Left lung (tissue), 4 donors: ENCODE measurements at regions not wholly inside any gene's neighbourhood (a gene's known extent, or its start where the extent isn't known, plus 50 kb on each side); places are given as distances from the start of the nearest gene placed in this dataset.

Experiments
- ATAC-seq: fragments of 200-7000 bp; cut with Tn5 transposase; one replicate; pipeline ENCODE4 v1.9.1; 2020; ENCODE audit warnings: moderate library complexity
- DNase-seq, 4 donors: peaks; one replicate each; pipeline ENCODE4 v3.0.0-alpha.2; 2013 to 2020
- H3K27ac ChIP-seq, 2 donors: fragments of 200-600 bp; sonication (generic) in 1 of 2; one replicate each; pipeline versions ENCODE4 v1.5.0 to v1.8.0; 2020 to 2021
- H3K27me3 ChIP-seq, 2 donors: fragments of 200-600 bp; sonication (generic) in 1 of 2; one replicate each; pipeline versions ENCODE4 v1.5.0 to v1.8.0; 2020 to 2021
- H3K36me3 ChIP-seq, 2 donors: fragments of 200-600 bp; sonication (generic) in 1 of 2; one replicate each; pipeline versions ENCODE4 v1.5.0 to v1.8.0; 2020 to 2021
- H3K4me1 ChIP-seq, 2 donors: fragments of 200-600 bp; one replicate each; pipeline ENCODE4 v1.8.0; 2021
- H3K4me3 ChIP-seq, 2 donors: fragments of 200-600 bp; sonication (generic) in 1 of 2; one replicate each; pipeline versions ENCODE4 v1.5.0 to v1.8.0; 2020 to 2021; ENCODE audit warnings: mild to moderate bottlenecking in 1 of 2
- H3K9me3 ChIP-seq, 2 donors: fragments of 200-600 bp; sonication (generic) in 1 of 2; one replicate each; pipeline versions ENCODE4 v1.5.0 to v1.8.0; 2020 to 2021
- CTCF ChIP-seq, 2 donors: fragments of 200-600 bp; sonication (generic) in 1 of 2; IDR thresholded peaks; one replicate each; pipeline versions ENCODE4 v1.5.0 to v1.8.0; 2021; ENCODE audit warnings: antibody characterized with exemption in 2 of 2
- intact Hi-C, 2 donors: fragments of 100-400 bp; cut with DNase I; formaldehyde crosslinking; loops; one replicate each; pipeline versions ENCODE4 v1.11.2 to v1.14.2; 2022
- donor health status: DM: no; HTN: yes; CAD: no.
- donor health status: DM: no; HTN: no; CAD: no.

- H3K4me1 ChIP-seq: no peaks in the 10 kb centered on the region
- DNase-seq: no peak
- intact Hi-C loops: no loop called here
- H3K27me3 ChIP-seq: no peaks in the 10 kb centered on the region
- no peak overlapping the region for H3K4me3 ChIP-seq
- no peaks in the 10 kb centered on the region for H3K9me3 ChIP-seq
- TF ChIP-seq CTCF (IDR thresholded peaks at IDR 0.05): no peak
- H3K36me3 ChIP-seq: no peaks in the 10 kb centered on the region
- no peak overlapping the region for H3K27ac ChIP-seq
- peak; percentile 29 for ATAC-seq
These were observed 488.6 kb downstream of the CPS1 start for GRCh38 chr2:211045025-211045424.

- Histone ChIP-seq H3K27ac (no peak overlapping the region), H3K4me1 (no peaks in the 10 kb centered on the region), H3K36me3 (no peaks in the 10 kb centered on the region), H3K9me3 (no peaks in the 10 kb centered on the region), H3K4me3 (no peak overlapping the region), H3K27me3 (no peaks in the 10 kb centered on the region)
- no peak for TF ChIP-seq CTCF (IDR thresholded peaks at IDR 0.05)
- ATAC-seq: no peak
- intact Hi-C loops: no loop called here
- no peak for DNase-seq
These were observed 493.1 kb downstream of the CPS1 start for GRCh38 chr2:211049321-211050018.

GRCh38 chr2:211055438-211055837, 499.0 kb downstream of the CPS1 start:
- Histone ChIP-seq H3K27ac (no peak overlapping the region), H3K27me3 (no peaks in the 10 kb centered on the region), H3K36me3 (no peaks in the 10 kb centered on the region), H3K4me3 (no peak overlapping the region), H3K4me1 (no peaks in the 10 kb centered on the region), H3K9me3 (no peaks in the 10 kb centered on the region)
- intact Hi-C loops: no loop called here
- DNase-seq: no peak
- no peak for ATAC-seq
- TF ChIP-seq CTCF (IDR thresholded peaks at IDR 0.05): no peak

GRCh38 chr2:211061612-211062296, 505.4 kb downstream of the CPS1 start:
- DNase-seq (no peak), ATAC-seq (no peak)
- intact Hi-C loops: no loop called here
- H3K36me3 ChIP-seq: no peaks in the 10 kb centered on the region
- no peak overlapping the region for H3K4me3 ChIP-seq
- H3K9me3 ChIP-seq: no peaks in the 10 kb centered on the region
- no peaks in the 10 kb centered on the region for H3K4me1 ChIP-seq
- no peak overlapping the region for H3K27ac ChIP-seq
- no peak for TF ChIP-seq CTCF (IDR thresholded peaks at IDR 0.05)
- no peaks in the 10 kb centered on the region for H3K27me3 ChIP-seq

GRCh38 chr2:211062297-211062612, 505.9 kb downstream of the CPS1 start:
- no peak overlapping the region for H3K27ac ChIP-seq
- DNase-seq (no peak), ATAC-seq (no peak)
- no peaks in the 10 kb centered on the region for H3K9me3 ChIP-seq
- no peak overlapping the region for H3K4me3 ChIP-seq
- H3K4me1 ChIP-seq: no peaks in the 10 kb centered on the region
- H3K27me3 ChIP-seq: no peaks in the 10 kb centered on the region
- TF ChIP-seq CTCF (IDR thresholded peaks at IDR 0.05): no peak
- no peaks in the 10 kb centered on the region for H3K36me3 ChIP-seq
- intact Hi-C loops: no loop called here
